Skin of body (tissue), 1 donor: ENCODE measurements at regions not wholly inside any gene's neighbourhood (a gene's known extent, or its start where the extent isn't known, plus 50 kb on each side); places are given as distances from the start of the nearest gene placed in this dataset.
"Not testable (repeated sequence)": the region's sequence is repeated elsewhere in the genome, so short reads cannot be mapped to it uniquely, and the experiment has no call there.

Experiments used
- DNase-seq: peaks from one replicate; lab custom pipeline; 2025; lab: John Stamatoyannopoulos, UW

GRCh38 chr10:44564790-44565189 lies 179.9 kb upstream of the CXCL12 start:
- DNase-seq, result no peak

DNA sequence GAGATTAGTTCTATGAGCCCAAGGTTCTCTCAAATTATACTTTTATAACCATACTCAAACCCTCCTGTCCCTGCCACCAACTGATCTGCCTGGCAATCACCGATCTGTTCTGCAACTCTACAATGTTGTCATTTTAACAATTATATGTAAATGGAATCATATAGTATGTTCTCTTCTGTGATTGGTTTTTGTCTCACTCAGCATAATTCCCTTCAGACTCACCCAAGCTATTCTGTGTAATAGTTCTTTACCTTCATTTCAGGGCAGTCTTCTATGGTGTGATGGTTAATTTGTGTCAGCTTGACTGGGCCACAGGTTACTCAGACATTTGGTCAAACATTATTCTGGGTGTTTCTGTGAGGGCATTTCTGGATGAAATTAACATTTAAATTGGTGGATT lies 181.9 kb upstream of the CXCL12 start:
- DNase-seq, result no peak

GRCh38 chr10:44567471-44567870 lies 182.6 kb upstream of the CXCL12 start:
- DNase-seq, result peak; percentile 88

DNA sequence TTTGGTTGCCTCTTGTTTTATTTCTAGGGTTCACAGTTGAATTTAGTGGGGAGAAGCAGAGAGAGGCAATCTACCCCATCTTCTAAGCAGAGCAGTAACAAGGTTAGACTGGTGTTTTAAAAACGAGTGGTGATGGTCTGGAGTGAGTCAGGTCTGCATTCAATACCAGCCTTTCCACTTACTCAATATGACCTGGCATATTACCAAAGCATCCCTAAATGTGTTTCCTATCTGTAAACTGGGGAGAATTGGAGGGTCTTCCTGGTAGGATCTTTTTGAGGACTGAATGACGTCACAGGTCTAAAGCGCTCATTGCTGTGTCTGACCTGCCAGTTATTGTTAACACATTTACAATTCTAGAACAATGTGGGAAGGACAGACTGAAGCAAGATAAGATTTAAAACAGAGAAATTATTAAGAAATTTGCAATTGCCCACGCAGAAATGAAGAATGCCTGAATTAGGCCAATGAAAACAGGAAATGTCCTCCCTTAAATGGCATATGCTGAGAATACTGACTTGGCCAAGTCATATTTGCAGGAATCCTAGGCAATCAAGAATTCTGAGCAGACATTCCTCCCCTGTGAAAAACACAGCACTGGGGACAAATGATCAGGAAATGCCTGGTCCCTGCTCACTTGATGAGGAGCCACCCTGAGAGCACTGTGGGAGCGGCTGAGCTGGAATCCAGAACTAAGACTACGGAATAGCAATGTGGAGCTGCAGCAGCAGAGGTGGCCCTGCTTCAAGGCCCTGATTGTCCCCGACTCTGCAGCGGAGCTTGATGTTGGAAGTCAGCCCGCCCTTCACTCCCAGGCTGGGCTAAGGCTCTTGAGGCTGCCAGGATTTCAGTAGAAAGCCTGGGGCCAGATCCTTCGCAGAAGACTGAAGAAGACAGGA lies 184.5 kb upstream of the CXCL12 start:
- DNase-seq, result peak; percentile 21

DNA sequence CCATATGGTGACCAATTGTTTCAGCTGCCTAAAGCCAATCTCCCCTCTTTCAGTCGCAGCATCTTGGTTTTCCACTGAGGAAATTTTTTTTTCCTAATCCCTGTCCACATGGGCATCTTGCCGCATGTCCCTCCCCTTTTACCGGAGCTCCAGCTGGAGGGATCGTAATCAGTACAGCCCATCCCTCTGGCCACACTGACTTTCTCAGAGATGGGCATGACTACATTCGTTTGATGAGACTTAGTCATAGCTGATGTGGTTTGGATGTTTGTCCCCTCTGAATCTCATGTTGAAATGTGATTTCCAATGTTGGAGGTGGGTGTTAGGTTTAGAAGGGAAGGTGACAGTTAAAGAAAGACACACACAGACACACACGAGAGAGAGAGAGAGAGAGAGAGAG lies 186.8 kb upstream of the CXCL12 start:
- no peak for DNase-seq

DNA sequence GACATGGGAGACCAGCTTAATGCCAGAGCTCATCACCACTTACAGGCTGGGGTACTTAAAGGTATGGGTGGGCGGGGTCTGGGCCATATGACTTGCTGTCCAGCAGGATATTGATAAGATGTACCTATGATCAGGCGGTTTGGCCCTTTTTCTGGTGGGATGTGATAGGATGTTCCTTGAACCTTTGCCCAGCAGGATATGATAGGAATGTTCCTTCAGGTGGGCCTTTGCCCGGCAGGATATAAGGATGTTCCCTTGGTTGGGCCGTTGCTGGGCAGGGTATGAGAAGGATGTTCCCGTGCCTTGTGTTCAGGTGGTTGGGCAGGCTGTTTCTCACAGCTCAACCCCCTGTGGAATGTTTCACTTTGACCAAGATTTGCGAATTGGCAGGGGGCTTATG lies 187.2 kb upstream of the CXCL12 start:
- no peak for DNase-seq

DNA sequence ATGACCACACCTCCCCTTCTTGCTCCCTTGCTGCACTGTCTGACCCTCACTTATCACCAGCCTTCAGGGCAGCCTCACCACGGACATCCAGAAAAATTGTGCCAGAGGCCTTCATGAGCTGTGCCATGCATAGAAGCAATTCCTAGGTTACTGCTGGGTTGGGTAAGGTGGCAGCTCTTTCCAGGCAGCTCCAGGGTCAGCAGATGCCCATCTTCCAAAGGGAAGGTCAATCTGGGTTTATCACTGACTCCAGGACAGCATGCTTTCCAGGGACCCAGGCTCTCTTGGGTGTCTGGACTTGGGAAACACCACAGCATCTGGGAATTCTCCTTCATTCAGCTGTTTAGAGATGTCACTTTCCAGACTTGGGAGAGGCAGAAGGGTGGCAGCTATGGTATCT lies 188.9 kb upstream of the CXCL12 start:
- no peak for DNase-seq

GRCh38 chr10:44574596-44575480 lies 189.9 kb upstream of the CXCL12 start:
- no peak for DNase-seq

- no peak for DNase-seq
These were observed 190.9 kb upstream of the CXCL12 start for GRCh38 chr10:44575601-44576380.

DNA sequence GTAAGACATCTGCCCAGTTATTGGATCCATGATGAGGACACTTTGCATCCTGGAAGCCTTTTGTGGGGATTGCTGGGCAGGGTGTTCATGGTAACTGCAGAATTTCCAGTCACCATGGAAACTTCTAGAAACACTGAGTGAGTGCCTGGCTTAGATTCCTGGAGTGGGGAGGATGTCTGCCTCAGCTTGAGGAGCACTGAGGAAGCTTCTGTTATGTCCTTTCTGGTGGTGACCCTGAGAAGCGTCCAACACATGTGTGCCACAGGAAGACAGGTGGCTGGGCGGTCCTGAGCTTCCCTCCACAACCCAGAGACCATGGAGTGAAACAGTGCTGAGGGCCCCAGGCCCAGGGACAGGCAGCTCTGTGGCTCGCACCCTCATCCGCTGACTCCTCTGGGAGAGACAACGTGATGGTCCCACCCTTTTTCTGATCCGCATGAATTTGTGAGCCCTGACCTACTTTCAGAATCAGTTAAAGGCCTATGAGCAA lies 191.8 kb upstream of the CXCL12 start:
- no peak for DNase-seq

GRCh38 chr10:44577533-44577932 lies 192.6 kb upstream of the CXCL12 start:
- DNase-seq, result no peak

DNA sequence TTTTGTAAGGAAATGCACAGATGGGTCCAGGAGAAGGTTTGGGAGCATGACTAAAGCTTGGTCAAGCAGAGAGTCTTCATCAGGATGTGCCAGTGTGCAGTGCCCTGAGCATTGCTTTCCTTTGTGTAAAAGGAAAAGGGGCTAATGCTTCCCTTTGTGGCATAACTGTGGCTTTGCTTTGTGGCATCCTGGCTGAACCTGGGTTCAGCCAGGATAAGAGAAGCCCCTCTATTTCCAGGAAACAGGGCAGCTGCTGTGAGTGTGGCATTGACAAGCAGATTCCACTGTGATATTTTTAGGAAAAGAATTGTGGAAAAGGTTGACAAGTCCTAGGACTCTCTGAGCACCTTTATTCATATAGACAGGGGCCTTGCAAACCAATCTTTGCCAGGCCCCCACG lies 193.4 kb upstream of the CXCL12 start:
- DNase-seq, result no peak

DNA sequence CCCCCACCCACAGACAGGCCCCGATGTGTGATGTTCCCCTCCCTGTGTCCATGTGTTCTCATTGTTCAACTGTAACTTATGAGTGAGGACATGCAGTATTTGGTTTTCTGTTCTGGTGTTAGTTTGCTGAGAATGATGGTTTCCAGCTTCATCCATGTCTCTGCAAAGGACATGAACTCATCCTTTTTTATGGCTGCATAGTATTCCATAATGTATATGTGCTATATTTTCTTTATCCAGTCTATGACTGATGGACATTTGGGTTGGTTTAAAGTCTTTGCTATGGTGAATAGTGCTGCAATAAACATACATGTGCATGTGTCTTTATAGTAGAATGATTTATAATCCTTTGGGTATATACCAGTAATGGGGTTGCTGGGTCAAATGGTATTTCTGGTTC lies 194.1 kb upstream of the CXCL12 start:
- not testable (repeated sequence) for DNase-seq

DNA sequence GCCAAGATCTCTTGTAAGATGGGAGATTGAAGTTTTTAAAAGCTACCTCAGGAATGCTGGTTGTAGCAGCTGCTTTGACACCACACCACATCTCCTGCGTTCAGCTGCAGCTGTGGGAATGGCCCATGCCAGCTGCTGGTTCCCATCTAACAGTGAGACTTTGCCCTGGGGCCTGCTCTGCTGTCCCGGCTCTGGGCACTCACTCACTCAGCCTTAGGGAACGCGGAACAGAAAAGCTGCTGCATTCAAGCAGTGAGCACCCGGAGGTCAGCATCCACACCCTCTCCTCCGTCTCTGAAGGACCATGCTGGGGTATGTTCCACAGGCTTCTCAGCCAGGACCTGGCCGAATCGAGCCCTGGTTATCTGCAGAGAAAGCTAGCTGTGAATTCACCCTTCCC lies 197.1 kb upstream of the CXCL12 start:
- no peak for DNase-seq

- DNase-seq, result no peak
These were observed 202.8 kb upstream of the CXCL12 start for GRCh38 chr10:44587488-44588318.

DNA sequence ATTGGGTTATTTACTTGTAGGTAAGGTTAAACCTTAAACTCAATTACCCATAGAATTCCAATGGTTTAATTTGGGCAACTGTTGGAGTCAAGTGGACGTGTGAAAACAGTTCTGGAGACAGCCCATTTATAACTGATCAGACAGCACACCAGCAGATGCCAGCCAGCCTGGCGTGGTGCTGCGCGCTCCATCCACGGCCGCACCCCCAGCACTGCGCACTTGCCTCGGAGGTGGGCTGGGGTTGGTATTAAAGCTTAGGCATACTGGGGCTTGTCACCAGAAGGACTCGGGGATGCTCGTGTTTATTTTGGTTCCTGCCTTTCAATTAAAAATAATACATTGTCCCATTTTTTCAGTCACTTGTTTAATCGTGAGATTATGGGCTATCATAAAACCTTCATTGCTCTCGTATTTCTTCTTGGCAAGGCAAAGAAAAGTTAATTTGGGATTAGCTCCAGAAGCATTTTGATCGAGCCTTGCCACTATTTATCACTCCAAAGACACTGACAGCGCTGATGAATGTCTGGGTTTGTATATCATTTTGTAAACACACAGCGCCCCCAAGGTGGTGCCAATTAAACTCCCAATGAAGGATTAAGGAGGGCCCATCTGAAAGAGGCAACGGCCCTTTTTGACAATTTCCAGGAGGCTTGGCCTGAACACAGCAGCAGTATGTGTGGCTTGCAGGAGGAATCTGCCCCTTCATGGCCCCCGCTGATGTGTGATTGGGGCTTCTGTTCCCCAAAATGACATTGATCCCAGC lies 204.5 kb upstream of the CXCL12 start:
- no peak for DNase-seq

DNA sequence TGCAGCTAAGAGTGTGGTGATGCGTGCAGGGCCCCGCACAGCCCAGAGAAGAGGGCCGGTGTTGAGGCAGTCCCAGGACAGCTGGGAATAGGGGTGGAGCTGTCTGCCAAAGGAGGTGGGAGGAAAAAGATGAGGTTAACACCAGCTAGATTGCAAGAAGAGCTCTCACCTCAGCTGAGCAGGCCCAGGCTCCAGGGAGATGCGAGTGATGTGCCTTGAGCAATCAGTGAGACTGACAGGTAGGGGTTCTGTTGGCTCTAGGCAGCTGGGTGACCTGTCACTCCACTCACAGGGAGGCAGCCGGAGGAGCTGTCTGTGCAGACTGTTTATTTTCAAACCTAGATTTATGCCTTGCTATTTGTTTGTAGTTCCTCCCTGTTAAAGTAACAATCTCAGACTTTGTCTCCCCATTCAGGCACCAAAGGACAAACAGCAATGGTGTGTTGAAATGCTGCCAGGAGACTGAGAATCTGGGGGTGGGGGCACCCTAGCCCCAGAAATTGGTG lies 205.1 kb upstream of the CXCL12 start:
- no peak for DNase-seq

- DNase-seq, result no peak
These were observed 207.0 kb upstream of the CXCL12 start for GRCh38 chr10:44591911-44592310.

GRCh38 chr10:44593952-44594351 lies 209.1 kb upstream of the CXCL12 start:
- no peak for DNase-seq

- DNase-seq, result peak; percentile 25
These were observed 222.2 kb upstream of the CXCL12 start for GRCh38 chr10:44607116-44607515.
